ENCODE measurements at regions not wholly inside any gene's neighbourhood (a gene's known extent, or its start where the extent isn't known, plus 50 kb on each side); places are given as distances from the start of the nearest gene placed in this dataset.

DNA sequence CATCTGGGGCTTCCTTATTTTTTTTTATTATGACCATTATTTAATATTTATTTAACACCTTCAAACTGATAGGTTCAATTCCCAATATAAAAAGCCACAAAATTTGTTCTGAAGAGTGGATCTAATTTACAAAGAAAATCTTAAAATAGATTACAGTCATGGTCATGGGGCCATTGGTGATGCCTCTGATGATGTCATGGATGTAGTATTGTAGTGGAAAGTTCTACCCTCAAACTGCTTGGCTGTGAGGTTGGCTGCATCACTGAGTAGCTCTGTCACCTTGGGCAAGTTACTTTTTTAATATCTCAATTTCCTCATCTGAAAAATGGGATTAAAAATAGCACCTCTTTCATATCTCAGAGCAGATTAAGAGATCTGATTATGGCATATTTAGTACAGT lies 128.5 kb downstream of the DKK1 start:
- no peak for DNase-seq

DNA sequence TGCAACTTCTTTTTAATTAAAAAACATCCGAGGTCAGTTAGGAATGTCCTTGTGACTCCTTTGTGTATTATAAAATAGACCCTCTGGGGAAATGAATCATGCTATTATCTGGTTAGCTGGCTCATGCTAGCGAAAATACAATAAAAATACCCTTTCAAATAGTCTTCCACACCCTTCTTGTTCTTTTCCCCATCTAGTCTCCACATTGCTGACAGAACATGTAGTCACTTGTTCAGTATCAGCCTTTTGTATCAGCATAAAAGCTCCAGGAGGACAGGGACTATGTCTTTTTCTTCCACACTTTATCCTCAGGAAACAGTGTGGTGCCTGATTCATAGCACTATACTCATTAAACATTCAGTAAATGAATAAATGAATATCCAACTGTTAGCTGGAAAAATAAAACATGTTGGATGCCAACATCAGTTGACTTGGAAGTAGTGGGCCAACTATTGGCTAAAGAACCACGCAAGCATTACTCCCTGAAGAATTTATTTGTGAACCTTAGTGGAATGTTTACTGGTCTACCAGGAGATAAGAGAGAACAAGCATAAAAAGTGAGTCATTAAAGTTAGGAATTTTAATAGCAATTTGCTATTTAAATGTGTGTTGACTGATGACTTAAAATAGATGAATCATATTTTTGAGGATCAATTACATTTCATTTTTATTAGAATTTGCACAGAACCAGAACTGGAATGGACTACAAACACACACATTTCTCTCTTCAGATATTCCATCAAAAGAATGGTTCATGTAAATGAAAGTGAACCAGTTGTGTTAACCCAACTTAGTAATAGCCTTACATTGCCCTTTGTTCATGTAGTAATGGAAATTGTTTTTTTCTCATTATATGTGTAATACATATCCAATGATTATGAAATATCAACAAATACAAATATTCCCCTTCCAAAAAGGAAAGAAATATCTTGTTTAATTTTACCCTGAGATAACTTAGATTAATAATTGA lies 129.6 kb downstream of the DKK1 start:
- DNase-seq = no peak

DNA sequence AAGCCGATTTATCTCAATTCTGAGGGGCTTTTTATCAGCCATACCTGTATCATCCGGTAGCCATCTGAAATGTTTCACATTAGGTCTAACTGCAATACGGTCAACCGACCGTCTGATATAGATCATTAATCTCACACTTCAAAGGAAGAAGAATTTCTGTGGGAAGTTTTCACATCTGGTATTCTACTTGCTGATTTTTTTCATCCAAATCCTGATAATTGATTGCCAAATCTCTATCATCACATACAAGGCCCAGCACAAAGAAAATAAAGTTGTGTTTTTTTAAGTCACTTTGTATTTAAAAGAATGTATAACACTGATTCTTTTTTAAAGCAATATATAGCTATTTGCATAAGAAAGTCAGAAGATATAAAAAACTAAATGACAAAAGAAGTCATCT lies 132.3 kb downstream of the DKK1 start:
- no peak for DNase-seq

DNA sequence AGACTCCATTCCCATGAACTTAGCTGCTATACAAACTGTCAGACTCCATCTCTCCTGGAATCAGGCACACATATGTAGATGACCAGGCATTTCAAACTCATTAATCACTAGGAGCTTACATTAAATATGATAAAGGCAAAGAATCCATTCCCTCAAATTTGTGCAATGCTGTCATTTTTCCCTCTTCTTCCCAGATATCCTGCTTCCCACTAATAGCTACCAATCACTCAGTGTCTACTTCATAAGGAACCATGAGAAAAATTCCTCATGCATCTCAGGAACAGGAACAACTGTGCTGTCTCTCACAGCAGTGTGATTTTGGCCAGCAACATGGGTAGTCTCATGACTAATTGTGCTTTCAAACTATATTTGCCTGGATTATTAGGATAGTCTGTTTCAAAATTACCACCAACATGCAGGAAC lies 133.9 kb downstream of the DKK1 start:
- no peak for DNase-seq

DNA sequence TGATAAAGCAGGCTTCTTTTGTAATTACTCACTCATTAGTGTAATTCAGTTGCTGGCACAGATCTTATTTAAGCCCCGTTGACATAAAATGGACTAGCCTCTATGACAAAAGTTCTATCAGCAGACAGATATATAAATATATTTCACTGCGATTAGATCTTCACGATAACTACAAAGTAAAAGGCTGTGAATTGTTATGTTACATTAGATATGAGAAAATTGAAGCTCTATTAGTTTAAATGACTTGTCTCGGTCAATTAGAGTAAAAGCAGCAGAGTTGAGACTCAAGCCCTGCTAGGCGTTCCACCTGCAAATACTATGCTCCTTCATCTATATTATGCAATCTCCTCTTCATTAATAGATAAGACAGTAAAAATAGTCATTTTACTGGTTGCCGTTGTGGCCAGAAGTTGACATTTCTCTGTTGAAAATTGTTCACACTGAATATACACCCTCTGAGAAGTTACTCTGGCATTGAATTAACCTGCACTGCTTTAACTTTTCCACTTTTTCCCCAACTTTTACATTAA lies 136.7 kb downstream of the DKK1 start:
- DNase-seq = no peak

DNA sequence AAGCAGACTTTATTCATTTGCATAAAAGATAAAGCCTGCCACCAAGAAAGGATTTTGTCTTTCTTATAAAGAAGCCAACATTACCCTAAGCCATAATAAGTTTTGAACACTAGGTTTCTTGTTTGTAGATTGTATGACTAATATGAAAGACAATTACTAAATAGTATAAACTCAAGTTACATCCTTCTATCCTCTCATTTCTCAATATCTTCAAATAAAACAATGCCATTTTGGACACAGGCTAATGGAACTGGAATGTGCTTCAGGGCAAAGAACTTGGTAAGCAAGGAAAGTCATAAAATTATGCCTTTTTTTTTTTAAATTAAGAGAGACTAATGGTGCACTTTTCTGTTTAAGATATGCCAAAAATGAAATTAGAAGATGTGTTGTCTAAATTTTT lies 137.7 kb downstream of the DKK1 start:
- DNase-seq = no peak

DNA sequence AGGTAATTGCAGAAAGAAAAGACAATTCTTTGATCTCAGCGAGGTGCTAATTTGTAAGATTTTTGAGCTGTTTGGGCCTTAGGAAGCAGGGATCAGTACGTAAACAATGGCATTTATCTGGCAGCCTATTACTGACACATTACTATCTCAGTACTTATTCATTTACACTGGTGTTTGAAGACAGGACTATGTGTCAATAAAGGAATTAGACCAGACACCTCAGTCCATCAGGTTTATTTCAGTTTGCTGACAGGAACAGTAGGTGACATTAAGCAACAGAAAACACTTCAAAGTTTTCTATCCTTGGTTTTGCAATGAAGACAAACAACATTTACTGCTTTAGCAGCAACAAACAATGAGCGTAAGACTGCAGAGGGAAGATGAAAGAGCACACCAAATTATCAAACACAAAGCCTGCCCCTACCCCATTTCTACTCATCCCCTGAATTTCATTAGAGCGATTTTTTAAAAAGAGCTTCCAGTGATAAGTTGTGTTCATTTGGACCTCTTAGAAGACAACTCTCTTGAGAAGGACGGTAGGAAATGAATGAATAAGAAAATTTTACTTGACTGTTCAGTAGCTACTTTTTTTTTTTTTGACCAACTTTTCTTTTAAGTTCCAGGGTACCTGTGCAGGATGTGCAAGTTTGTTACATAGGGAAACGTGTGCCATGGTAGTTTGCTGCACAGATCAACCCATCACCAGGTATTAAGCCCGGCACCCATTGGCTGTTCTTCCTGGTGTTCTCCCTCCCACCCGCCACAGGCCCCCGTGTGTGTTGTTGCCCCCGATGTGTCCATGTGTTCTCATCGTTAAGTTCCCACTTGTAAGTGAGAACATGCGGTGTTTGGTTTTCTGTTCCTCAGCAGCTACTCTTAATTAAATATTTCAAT lies 138.8 kb downstream of the DKK1 start:
- DNase-seq = no peak

DNA sequence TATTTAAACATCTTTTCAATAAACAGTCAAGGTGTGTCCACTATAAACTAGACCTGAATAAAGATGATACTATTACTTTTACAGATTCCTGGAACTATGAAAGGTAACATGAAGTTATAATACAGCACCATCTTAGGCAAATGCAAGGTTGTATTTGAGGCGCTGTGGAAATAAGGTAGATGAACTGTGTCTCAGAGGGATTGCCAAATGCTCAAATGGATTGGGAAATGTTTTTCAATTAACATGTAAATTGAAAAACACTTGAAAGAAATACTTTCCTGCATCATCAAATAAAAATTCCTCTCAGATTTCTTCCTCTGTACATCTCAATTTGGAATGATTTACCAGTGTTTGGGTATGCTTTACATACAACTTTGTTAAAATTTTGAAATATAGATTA lies 139.4 kb downstream of the DKK1 start:
- DNase-seq = no peak

DNA sequence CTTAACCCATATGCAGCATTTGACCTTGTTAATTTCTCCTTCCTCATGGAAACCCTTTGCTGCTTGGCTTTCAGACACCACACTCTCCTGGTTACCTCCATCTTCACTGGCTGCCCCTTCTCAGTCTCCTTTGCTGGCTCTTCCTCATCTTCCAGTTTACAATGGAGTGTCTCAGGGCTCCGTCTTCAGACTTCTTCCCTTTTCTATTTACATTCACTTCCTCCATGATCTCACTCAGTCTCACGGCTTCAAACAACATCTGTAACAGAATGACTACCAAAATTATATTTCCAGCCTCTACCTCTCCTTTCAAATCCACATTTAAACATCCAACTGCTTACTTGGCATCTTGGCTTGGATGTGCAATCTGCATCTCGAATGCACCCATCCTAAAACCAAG lies 140.4 kb downstream of the DKK1 start:
- DNase-seq = no peak

DNA sequence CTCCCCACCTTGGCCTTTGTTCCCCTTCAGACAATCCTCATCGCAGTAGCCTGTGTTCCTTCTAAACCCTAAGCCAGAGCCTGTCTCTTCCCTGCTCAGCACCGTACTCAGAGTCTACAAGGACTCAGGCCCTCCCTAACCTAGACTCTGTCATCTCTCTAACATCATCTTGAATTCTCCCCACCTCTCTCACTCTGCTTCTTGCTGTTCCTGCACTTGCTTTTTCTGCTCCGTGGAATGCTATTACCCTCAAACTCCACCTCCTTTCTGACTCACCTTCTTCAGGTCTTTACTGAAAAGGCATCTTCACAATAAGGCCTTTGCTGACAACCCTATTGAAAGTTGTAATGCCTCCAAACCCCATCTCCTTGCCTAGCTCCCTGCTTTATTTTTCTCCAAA lies 141.0 kb downstream of the DKK1 start:
- no peak for DNase-seq

DNA sequence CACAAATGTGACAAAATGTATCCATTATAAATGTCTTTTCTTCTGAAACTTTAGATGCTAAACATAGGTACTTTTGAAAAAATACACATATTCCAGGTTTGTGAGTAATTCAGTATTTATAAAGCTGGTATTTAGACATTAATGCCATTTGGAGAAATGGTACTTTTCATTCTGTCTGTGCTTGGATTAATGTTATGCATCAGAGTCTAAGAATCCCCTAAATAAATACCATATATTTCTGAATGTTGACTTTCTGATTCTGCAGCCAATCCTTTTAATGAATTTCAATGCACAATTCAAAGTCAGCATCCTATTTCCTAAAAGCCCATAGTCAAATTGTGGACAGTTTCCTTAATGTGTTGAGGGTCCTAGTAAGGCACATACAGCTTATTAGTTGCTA lies 145.0 kb downstream of the DKK1 start:
- DNase-seq = no peak

DNA sequence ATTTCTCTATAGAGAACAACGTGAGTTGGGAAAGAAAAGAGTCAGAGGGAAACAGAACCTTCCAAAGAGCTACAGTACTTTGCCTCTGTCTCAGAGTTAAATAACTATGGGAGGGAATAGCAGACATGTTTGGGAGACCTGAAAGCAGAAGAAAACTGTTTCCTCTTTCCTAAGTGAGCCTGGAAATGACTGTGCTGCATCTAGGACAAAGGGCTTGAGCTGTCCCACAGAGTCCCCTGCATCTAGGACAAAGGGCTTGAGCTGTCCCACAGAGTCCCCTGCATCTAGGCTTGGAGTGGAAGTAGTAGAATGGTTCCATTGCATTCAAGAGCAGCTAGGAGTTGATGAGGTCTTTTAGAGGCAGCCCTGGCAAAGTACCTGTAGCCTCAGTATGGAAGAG lies 149.7 kb downstream of the DKK1 start:
- DNase-seq = no peak

DNA sequence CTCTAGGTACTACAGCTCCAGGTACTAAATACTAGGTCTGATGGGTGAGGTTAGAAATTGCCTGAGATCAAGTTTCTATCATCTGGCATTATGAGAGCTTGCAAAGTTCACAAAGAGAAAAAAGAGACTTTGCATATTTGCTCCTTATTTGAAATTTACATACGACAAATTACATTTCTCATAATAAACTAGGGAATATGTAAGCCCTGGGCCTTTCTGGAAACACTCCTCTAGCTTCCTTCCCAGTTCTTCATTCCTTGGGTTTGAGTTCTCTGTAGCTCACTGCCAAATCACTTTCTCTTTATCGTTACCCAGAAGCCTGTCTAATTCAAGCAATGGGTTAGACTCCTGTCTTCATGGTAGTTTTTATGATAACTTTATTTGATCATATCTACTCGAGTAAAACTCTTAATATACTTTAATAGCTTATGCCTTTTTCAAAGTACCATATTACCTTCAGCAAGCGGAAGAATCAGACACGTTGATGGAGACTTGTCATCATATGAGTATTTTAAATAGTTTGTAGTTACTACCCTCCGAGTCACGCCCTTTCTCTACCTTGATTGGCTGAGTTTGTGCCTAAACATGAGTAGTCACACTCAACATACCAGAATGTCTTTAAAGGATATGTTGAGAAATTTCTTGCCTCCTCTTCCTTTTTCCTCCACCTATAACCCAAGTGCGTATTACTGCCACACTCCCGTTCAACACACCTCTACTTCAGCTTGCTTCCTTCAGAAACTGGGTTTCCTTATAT lies 150.5 kb downstream of the DKK1 start:
- DNase-seq = no peak

DNA sequence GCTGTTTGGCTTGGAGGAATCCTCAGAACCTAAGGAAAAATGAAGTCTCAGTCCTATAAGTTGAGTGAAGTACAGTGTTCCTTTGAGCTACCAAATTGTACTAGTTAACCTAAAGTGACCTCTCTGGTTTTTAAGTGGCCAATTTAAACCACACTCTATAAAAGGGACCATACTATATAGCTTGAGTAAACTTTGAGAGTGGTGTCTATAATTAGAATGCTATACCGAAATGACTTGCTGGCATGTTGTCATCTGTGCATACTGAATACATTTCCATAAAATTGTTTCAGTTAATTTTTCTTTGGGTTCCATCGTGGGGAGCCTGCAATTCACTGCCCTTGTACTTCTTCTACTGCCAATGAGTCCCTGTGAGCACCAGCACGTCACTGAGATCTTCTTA lies 151.1 kb downstream of the DKK1 start:
- DNase-seq = peak; percentile 8

DNA sequence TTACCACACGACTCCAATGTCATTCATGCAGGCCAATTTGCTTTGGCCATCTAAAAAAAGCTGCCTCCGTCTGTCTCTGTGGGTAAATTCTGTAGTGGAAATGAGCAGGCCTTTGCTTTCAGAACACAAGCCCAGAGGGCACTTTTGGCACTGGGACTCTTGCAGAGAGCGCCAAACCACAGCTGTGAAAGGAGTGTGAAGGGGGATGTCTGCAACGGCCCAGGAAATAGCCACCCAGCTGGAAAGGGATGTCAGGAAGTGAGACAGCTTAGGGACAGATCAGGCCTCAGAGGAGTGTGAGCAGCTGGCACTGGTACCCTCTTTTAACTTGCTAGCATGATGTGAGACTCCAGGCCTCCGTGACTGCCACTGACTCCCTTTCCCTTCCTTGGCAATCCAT lies 152.4 kb downstream of the DKK1 start:
- DNase-seq = peak; percentile 68

DNA sequence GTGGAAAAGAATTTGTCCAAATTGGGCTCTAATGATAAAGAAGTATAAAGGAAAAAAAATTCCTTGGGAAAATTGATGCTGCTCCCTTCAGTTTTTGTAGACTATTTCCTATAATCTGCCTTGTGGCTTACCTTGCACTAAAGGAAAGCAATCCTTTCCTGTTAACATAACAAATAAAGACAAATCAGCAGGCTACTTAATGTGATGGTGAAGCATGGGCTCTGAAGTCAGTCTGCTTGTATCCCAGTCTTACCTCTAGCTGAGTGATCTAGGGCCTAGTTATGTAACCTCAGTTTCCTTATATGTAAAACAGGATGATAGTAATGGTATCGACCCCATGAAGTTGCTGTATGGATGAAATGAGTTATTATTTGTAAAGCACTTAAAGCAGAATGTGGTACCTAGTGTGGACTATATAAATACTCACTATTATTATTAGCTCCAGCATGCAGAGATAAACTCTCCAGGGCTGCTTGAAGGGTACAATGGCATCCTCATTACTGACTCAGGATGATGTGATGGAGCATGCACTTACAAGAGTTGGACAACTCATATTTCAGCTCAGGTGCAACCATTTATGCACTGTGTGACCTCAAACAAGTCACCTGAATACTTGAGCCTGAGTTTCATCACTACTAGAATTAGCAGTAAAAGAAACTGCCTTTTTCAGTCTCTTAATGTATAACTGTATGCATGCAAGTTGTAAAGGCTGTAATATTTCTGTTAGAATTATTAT lies 156.1 kb downstream of the DKK1 start:
- no peak for DNase-seq

DNA sequence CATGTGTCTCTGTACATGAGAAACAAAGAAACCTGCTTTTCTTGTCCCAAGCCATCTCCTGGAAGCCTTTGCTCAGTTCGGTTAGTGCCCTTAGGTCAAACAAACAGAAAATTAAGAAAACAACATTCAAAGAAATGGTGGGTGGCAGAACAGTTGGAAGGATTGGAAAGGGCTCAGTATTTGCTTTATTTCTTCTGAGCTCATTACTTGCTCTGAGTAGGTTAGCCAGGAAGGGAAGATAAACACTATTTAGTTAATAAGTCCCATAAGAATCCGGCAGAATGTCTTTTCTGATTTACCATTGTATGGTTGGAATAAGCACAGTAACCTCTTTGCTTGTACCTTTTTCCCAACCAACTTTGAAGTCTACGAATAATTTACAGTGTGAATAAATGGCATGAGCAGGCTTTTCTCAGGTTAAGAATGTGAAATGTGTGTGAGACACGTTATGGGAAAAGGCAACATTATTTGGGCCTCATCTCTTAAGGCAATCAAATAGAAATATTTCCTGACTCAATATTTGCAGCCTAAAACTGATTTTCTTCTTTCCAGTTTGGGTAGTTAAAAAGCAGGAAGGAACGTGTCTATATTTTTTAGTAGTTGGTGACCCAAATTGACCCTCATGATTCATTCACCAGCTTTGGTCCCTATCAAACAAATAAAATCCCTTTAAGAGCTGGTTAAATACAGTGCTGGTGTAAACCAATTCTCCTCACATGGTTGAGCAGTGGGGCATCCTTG lies 158.5 kb downstream of the DKK1 start:
- DNase-seq = no peak

DNA sequence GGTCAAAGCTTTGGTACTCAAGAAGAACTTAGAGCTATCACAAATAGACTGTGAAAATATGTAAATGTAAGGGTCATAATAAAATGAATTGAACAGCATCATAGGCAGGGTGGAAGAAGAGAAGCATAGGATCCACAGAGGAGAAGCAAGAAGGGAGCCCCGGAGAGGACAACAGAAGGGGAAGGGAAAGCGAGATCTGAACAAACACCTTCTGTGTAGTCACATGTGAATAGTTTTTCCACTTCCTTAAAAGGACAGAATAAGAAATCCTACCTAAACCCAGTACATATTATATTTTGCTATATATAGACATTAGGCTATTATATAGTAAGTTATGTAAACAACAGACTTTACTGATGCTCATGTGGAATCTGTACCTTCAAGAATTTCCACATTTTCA lies 160.2 kb downstream of the DKK1 start:
- no peak for DNase-seq

DNA sequence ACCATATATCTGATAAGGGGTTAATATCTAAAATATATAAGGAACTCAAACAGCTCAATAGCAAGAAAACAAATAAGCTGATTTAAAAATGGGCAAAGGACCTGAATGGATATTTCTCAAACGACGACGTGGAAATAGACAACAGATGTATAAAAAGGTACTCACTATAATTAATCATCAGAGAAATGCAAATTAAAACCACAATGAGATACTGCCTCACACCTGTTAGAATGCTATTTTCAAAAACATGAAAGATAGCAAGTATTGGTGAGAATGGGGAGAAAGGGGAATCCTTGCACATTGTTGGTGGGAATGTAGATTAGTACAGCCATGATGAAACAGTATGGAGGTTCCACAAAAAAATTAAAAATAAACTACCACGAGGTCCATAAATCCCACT lies 163.2 kb downstream of the DKK1 start:
- no peak for DNase-seq

DNA sequence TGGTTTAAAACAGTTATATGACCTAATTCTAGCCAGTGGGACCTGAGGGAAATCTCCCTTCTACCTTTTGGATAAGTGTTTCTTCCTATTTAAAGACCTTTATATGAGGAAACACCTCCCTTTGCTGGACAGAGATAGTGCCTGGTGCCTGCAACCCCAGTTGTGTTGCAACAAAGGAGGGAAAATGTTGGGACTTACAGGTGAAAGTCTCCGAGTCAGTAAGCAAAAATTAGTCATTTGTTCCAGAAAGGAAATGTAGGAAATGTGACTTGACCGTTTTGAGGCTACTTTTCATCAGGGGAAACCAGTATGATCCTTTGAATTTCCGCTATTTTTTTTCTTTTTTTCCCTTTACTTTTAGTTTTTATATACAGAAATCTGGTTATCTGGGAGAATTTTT lies 165.5 kb downstream of the DKK1 start:
- no peak for DNase-seq

DNA sequence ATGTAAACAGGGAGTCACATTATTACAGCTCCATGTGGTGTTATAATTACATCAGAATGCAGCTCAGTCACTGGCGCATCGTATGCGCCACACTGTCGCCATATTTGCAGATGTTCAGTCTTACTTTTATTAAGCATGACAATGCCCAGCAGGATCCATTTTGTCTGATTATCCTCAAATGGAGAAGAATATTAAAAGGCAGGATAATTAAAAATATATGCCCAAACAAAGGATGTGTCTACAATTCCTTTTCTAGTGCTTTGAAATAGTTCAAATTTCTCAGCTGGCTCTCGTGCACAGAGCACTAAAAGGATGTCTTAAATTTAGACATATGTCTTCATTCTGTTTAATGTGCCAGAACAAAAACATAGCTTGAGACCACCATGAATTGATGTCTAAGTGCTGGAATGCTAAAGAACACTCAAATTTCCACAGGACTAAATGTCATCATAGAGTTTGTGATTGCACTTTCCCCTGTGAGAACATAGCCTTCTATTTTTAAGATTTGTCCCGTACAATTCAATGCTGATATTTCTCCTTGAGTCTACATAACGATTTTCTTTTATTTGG lies 168.0 kb downstream of the DKK1 start:
- DNase-seq = no peak
